ENCODE measurements at regions not wholly inside any gene's neighbourhood (a gene's known extent, or its start where the extent isn't known, plus 50 kb on each side); places are given as distances from the start of the nearest gene placed in this dataset.

- no peak for TF ChIP-seq SP2 (IDR thresholded peaks at IDR 0.05; ENCODE audit: low read length)
- TF ChIP-seq CTCF (IDR thresholded peaks at IDR 0.05; ENCODE audit: control extremely low read depth in 1 of 3, insufficient read depth in 1 of 3, low read depth in 1 of 3, low read length in 3 of 3), result no peak
- no peak for TF ChIP-seq E2F6 (IDR thresholded peaks at IDR 0.05)
Observed at GRCh38 chr10:21423338-21423737, 102.1 kb downstream of the SKIDA1 start.
